ENCODE measurements at regions not wholly inside any gene's neighbourhood (a gene's known extent, or its start where the extent isn't known, plus 50 kb on each side); places are given as distances from the start of the nearest gene placed in this dataset.

DNA sequence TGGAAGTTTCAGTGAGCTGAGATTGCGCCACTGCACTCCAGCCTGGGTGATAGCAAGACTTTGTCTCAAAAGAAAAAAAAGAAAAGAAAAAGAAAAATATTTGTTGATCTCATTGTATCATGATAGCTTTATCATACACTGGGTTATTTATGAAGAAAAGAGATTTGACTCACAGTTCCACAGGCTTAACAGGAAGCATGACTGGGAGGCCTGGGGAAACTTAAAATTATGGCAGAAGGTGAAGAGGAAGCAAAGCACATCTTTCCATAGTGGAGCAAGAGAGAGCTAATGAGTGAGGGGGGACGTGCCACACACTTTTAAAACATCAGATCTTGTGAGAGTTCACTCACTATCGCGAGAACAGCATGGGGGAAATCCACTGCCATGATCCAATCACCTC lies 72.7 kb upstream of the FUT8 start:
- H3K27ac ChIP-seq, result peak overlapping the region; percentile 2 to 59 (median 15)
- no peak overlapping the region for H3K4me3 ChIP-seq
- intact Hi-C loops (cut with DNase I; ENCODE audit: low total_unique reads), result no loop called here
- DNase-seq, result no peak
- WGBS, 5 donors, result 69 to 88% (median 75%) methylated on average over 4 of the region's 4 CpGs
- H3K27me3 ChIP-seq, result no peaks in the 10 kb centered on the region
- TF ChIP-seq, protein P1, sequence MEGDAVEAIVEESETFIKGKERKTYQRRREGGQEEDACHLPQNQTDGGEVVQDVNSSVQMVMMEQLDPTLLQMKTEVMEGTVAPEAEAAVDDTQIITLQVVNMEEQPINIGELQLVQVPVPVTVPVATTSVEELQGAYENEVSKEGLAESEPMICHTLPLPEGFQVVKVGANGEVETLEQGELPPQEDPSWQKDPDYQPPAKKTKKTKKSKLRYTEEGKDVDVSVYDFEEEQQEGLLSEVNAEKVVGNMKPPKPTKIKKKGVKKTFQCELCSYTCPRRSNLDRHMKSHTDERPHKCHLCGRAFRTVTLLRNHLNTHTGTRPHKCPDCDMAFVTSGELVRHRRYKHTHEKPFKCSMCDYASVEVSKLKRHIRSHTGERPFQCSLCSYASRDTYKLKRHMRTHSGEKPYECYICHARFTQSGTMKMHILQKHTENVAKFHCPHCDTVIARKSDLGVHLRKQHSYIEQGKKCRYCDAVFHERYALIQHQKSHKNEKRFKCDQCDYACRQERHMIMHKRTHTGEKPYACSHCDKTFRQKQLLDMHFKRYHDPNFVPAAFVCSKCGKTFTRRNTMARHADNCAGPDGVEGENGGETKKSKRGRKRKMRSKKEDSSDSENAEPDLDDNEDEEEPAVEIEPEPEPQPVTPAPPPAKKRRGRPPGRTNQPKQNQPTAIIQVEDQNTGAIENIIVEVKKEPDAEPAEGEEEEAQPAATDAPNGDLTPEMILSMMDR (IDR thresholded peaks at IDR 0.05), result no peak
- TF ChIP-seq POLR2A (IDR thresholded peaks at IDR 0.05), result no peak
- TF ChIP-seq EP300 (IDR thresholded peaks at IDR 0.05), result no peak
- no peak for TF ChIP-seq POLR2AphosphoS5 (IDR thresholded peaks at IDR 0.05)
- no peaks in the 10 kb centered on the region for H3K9me3 ChIP-seq
- peaks cover 6 to 41% (median 29%) of the 10 kb centered on the region in 4 donors for H3K4me1 ChIP-seq
- H3K36me3 ChIP-seq, result no peaks in the 10 kb centered on the region

DNA sequence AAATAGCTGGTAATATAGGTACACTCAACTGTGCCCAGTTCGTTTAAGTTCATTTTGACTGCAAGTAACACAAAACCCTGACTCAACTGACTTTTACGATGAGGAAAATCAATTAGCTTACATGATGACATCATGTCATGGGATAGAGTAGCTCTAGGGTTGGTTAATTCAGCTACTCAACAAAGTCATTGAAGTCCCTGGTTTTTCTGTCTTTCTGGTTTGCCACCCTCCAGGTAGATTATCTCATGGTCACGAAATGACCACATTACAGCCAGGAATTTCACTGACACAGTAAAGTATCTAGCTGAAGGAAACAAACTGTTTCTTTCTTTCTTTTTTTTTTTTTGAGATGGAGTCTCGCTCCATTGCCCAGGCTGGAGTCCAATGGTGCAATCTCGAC lies 68.5 kb upstream of the FUT8 start:
- H3K27me3 ChIP-seq, result no peaks in the 10 kb centered on the region
- H3K9me3 ChIP-seq, result no peaks in the 10 kb centered on the region
- no peak overlapping the region for H3K4me3 ChIP-seq
- H3K36me3 ChIP-seq, result no peaks in the 10 kb centered on the region
- WGBS, 5 donors, result 89 to 94% (median 92%) methylated on average over 5 of the region's 5 CpGs
- TF ChIP-seq, protein P1 (IDR thresholded peaks at IDR 0.05), result no peak
- no peak for TF ChIP-seq POLR2AphosphoS5 (IDR thresholded peaks at IDR 0.05)
- TF ChIP-seq EP300 (IDR thresholded peaks at IDR 0.05), result no peak
- TF ChIP-seq POLR2A (IDR thresholded peaks at IDR 0.05), result no peak
- DNase-seq, result no peak
- intact Hi-C loops (cut with DNase I; ENCODE audit: low total_unique reads), result no loop called here
- H3K4me1 ChIP-seq, result peaks cover 0 to 16% (median 3%) of the 10 kb centered on the region in 4 donors
- H3K27ac ChIP-seq, result no peak overlapping the region

DNA sequence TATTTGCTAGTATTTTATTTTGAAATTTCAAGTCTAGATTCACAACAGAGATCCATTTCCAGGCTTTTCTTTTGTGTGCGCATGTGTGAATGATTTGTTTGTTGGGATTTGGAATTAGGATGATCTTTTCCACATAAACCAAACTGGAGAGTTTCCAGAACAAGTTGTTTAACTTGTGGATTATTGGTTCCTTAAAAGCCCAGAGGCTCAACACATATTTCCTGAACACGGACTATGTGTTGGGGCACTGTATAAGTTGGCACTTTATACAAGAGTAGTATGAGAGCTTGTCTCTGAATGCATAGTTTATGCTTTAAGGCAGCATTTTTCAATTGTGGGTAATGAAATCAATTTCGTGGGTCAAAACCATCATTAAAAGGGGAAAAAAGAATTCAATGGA lies 67.3 kb upstream of the FUT8 start:
- Histone ChIP-seq H3K4me3 (no peak overlapping the region), H3K36me3 (no peaks in the 10 kb centered on the region), H3K27ac (no peak overlapping the region), H3K4me1 (peaks cover 0 to 11% (median 3%) of the 10 kb centered on the region in 4 donors), H3K9me3 (no peaks in the 10 kb centered on the region), H3K27me3 (no peaks in the 10 kb centered on the region)
- TF ChIP-seq POLR2A (IDR thresholded peaks at IDR 0.05) (no peak), POLR2AphosphoS5 (IDR thresholded peaks at IDR 0.05) (no peak), EP300 (IDR thresholded peaks at IDR 0.05) (no peak)
- TF ChIP-seq, protein P1 (IDR thresholded peaks at IDR 0.05), result no peak
- intact Hi-C loops (cut with DNase I; ENCODE audit: low total_unique reads), result no loop called here
- 37 to 51% (median 48%) methylated on average over 3 of the region's 3 CpGs for WGBS, 5 donors
- no peak for DNase-seq

DNA sequence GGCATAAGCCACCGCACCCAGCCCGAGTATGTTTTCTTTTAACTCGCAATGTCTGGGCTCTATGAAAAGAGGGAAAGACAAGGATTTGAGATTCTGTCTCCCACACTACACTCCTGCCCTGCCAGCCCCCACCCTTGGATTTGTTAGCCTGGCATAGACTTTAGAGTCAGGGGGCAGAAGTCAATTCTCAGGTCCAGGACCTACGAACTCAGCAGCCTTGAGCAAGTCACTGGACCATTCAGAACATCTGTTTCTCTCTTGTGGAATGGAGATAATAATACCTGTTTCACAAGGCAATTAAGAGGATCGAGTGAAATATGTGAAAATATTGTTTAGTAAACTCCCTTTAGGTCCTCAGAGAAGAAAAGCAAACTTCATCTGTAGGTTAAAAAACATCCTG lies 66.1 kb upstream of the FUT8 start:
- intact Hi-C loops (cut with DNase I; ENCODE audit: low total_unique reads), result no loop called here

More for the DNA sequence above, 66.1 kb upstream of the FUT8 start:
- no peaks in the 10 kb centered on the region for H3K9me3 ChIP-seq
- H3K27ac ChIP-seq, result no peak overlapping the region
- TF ChIP-seq EP300 (IDR thresholded peaks at IDR 0.05), result no peak
- TF ChIP-seq POLR2AphosphoS5 (IDR thresholded peaks at IDR 0.05), result no peak
- TF ChIP-seq, protein P1 (IDR thresholded peaks at IDR 0.05), result no peak
- no peak for TF ChIP-seq POLR2A (IDR thresholded peaks at IDR 0.05)
- no peaks in the 10 kb centered on the region for H3K27me3 ChIP-seq
- 70 to 88% (median 78%) methylated on average over 5 of the region's 5 CpGs for WGBS, 5 donors
- H3K4me1 ChIP-seq, result peaks cover 0 to 11% (median 3%) of the 10 kb centered on the region in 4 donors
- no peak overlapping the region for H3K4me3 ChIP-seq
- DNase-seq, result no peak
- H3K36me3 ChIP-seq, result no peaks in the 10 kb centered on the region
